GM18873 (cell line): ENCODE measurements at regions not wholly inside any gene's neighbourhood (a gene's known extent, or its start where the extent isn't known, plus 50 kb on each side); places are given as distances from the start of the nearest gene placed in this dataset.
"Not testable (repeated sequence)": the region's sequence is repeated elsewhere in the genome, so short reads cannot be mapped to it uniquely, and the experiment has no call there.

Experiments
- ATAC-seq: cut with Tn5 transposase; IDR thresholded peaks from one replicate; pipeline ENCODE4 v1.9.1; 2021; ENCODE audit warnings: mild to moderate bottlenecking, moderate library complexity, moderate number of reproducible peaks; ENCODE audit not compliant: unreplicated experiment, low FRiP score

DNA sequence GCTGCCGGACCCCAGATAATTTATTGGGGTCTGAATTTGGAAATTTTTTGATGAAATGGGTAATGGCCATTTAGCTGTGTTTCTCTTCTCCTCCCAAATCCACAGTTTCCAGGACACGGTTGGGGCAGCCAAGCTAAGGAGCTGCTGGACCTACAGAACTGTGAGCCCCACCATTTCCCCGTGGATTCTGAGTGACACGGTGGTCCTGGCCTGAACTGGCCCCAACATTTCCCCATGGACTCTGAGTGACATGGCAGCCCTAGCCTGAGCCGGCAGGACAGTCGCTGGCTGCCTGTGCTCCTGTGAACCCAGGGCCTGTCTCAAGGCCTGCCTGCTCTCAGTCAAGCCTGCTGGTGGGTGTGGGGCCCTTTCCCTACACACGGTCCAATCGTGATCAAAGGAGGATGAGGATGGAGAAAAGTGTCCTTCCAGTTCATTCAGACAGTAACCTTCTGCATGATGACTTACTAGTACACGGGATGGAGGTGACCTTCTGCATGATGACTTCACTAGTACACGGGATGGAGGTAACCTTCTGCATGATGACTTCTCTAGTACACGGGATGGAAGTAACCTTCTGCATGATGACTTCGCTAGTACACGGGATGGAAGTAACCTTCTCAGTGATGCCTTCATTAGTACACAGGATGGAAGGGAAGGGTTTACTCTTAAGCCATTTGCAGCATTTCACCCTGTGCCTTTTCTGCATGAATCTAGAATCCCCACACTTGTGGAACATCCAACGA, 359.9 kb downstream of the GLRX3 start:
- ATAC-seq = no peak

DNA sequence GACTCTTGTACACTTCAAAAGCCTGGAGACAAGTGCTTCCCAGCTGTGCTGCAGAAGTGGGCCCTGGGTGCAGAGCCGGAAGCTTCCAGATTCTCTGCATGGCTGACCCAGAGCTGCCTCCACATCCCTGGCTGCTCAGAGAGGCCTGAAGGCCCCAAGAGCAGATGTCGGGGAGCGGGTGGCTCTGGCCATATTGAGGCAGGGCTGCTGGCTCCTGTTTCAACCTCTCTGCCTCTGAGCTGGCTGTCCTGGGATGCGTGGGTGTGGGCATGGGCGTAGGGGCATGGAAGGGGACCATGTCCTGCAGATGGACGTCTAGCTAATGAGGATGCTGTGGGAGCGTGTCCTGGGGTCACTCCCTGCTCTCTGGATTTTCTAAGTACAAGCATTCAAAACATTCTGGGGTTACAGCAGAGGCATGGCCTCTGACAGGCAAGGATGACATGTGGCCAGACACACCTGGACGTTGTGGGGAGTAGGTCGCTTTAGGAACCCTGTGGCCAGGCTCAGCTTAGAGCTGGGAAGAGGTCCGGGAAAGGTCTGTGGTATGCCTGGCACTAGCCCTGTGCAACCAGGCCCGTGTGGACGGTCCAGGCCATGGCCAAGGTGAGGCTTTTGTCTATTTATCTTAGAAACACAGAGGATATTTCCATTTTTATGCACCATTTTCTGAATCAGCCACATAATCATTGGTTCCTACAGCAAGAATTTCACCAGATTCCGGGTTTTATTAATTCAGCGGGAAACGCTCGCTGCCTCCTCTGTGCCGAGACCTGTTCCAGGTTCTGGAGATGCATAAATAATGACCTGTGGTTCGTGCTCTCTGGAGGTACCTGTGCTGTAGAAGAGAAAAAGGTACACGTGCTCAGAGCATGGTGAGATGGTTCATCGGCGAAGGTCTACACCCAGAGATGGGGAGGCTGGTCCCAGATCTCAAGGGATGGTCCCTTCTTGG, 361.1 kb downstream of the GLRX3 start:
- no peak for ATAC-seq

DNA sequence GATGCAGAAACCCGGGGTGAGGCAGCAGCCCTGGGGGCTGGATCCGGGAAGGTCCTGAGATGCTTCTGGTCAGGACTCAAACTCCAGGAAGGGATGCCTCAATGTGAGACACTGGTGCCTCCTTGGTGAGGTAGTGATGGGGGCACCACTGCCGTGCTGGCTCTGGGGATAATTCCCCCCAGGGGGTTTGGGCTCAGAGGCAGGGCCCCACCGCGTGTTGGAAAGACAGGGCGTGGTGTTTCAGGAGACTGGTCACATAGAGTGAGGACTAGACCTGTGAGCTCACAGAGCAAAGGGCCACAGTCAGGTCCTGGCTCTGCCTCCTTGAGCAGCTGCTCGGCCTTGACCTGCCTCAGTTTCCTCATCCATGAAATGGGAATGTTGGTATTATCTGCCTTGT, 361.9 kb downstream of the GLRX3 start:
- ATAC-seq = no peak

DNA sequence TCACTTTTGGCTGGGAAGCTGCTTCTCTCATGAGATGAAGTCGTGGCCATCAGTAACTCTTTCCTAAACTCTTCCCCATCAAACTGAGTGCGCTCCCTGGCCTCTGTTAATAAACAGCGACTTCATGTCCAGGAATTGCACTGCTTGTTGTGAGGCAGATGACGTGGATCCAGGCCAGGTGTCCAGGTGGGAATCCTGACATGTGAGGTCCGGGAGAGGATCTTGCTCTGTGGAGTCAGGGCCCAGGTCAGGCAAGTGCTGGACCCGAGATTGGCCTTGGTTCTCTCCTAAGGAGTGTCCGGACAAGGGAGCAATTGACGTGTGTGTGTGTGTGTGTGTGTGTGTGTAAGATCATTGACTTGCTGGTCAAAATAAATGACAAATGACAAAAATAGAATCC, 362.7 kb downstream of the GLRX3 start:
- no peak for ATAC-seq

DNA sequence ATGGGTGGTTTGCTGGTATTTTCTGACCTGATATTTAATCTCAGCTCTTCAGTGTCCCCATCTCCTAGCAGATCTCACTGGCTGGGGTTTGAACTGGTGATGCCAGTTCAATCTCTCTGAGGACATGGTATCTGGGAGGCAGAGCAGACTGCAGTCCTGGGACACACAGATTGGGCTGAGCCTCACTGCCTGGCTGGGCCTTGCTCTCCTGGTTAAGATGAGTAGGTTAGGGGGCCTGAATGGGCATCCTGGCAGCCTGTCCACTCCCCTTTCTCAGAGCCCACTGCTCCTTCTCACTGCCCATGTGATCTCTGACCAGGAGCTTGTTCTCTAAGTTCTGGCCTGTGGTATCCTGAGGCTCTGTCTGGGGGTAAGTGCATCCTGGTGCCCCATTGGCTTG, 363.4 kb downstream of the GLRX3 start:
- ATAC-seq = no peak

DNA sequence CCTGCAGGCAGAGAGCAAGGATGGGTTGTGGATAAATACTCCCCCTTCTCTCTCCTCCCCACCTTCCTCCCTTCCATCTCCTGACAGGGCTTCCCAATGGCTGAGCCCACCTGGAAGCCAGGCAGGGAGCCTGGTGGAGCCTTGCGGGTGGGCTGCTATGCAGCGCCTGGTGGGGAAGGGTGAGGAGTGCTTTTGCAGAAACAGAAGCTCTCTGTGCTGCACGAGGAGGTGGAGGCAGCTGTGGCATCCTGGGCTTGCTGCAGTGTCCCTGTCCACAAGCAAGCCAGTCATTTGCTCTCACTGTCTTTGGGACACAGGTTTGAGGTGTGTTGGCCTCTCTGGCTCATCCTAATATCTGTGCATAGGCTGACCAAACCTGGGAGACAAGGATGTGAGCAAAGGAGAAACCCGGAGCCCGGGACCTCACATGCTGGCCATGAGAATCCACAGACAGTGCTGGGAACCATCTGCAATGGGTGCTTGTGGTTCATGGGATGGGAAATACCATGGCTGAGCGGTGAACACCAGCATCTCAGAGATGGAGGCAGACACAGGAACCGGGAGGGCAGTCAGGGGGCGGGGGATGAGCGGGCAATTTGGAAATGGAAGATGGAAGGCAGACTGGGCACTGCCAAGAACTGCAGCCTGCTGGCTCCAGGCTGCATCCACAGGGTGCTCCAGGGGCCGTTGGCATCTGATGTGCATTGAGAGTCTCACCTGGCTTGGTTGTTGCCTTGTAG, 364.2 kb downstream of the GLRX3 start:
- no peak for ATAC-seq

DNA sequence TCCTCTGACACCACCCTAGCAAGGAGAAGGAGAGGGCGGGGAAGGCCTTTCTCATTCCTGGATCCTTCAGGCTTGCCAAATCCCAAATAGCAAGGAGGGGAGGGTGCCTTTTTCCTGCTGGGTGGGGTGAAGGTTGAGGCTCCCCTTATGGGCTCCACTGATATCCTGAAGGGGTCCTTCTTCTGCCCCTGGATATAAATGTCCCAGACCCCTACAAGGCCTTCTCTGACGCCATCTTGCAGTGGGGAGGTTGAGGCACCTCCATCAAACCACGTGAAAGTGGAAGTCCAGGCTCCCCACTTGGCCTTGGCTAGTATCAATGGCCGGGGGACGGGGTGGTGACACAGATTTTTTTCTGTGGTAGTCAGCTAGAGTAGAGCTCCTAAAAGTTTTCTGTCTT, 371.3 kb downstream of the GLRX3 start:
- no peak for ATAC-seq

DNA sequence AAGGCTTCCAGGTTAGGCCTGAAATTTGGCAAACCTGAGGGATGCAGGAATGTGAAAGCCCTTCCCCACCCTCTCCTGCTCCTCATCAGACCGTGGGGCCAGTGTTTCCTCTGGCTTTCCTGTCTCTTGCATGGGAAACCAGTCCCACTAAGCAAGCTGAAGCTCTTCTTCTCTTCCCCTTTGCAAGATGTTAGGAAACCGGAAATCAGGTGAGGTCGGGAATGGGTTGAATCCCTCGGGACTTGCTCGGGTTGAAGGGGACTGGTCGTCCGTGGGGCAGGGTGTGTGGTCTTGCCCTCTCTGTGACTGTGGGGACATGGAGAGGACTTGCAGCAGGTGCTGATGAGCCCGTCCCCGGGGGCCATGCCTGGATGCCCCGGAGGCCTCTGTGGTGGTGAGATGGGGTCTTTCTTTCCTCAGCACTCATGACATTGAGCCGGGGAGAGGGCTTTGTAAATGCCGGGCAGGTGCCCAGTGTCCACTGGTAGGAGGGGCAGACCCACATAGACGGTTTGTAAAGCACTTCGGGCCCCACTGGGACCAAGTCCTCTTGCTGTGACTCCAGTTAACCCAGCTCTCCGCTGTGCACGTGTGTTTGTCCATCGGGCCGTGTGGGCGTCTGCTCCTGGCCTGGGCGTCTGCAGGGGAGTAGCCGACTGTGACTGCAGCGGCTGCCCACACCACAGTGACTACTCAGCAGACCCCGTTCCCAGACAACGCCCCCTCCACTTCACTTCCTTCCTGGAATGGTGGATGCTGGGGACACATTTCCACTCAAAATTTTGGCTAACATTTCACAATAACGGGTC, 373.9 kb downstream of the GLRX3 start:
- no peak for ATAC-seq

DNA sequence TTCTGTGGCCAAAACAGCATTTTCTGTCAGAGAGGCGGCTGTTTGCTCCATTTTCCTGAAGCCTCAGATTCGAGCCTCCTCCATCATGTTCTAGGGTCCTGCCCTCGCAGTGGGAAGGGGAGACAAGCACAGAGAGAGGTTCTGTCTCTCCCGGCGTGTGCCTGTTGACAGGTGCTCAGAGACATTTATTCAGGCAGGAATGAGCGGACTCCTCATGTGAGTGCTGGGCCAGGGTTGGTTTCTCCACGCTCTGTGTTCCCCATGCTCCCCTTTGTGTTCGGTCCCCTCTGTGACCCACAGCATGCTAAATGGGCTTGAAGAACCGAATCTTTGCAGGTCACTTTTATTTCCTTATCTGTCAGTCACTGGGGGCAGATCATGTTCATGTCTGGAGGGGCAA, 374.6 kb downstream of the GLRX3 start:
- no peak for ATAC-seq

DNA sequence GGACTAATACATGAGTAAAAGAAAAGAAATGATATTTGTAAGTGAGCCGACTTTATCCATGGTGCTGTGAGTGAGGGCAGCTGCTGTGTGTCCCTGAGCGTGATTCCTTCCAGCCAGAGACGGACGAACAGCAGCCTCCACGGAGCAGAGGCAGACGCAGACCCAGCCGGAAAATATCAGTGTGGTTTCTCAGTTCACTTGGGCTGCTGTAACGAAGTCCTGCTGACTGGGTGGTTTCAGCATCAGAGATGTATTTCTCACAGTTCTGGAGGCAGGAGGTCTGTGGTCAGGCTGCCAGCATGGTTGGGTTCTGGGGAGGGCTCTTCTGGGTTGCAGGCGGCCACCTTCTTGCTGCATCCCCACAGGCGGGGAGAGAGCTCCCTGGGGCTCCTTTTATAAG, 375.6 kb downstream of the GLRX3 start:
- ATAC-seq = no peak

DNA sequence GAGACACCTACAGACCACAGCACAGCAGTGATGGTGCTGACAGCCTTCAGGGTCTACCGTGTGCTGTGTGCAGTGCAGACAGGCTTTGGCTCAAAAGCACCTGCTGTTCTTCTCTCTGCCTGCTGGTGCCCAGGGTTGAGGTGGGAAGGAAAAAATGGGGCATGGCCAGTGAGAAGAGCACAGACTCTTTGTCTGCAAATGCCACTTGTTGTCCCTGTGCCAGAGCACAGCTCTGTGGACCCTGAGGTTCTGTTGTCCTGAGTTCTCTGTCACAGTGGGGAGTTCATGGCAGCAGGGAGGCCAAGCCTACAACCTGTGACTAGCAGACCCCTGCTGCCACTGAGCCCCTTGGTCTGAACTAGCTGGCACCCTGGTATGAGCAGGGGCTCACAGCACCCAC, 376.7 kb downstream of the GLRX3 start:
- ATAC-seq = no peak

DNA sequence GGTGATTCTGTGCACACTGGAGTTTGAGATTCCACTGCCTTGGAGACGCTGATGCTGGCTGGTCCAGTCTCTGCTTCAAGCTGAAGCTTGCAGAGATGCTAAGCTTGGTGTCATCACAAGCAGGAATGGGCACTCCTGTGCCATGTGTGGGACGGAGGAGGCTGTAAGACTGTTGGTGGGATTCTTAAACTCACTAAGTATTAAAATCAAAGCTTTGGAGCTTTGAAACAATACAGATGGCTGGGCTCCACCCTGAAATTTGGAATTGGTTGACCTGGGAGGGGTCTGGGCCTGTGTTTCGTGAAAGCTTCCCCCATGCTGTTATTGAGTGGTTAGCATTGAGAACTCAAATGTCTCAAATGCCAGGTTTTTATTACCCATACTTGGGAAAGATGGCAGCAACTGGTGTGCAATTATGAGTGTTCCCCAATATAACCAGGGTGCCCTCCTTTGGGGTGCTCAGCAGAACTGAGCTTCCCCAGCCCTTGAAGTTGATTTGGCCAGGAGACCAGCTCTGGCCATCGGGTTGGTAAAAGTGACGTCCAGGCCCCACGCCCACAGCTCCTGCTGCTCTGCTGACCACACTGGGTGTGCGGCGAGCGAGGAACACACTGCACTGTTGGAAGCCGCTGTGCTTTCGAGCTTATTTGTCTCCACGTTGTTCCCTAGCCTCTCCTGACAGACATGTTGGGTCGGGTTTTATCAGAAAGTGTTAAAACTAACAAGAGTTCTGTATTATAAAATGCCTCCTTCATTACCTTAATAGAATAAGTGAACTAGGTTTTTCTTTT, 377.7 kb downstream of the GLRX3 start:
- ATAC-seq = no peak

DNA sequence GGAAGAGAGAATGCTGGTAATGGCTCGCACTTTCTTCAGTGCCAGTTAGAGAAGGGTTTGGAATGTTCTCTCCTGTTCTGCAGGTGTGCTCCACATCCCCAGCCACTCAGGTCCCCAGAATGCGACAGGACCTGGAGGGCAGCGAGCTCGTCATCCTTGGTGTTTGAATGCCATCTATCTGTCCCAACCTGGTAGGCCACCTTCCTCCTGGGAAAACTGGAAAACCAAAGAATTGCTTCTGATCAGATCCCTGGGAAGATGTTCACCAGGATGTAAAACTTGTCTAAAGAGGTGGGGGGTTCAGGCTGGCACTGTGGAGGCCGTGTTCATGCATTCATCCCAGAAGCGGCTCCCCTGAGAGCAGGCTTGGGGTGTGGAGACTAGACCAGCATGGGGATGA, 379.5 kb downstream of the GLRX3 start:
- no peak for ATAC-seq

DNA sequence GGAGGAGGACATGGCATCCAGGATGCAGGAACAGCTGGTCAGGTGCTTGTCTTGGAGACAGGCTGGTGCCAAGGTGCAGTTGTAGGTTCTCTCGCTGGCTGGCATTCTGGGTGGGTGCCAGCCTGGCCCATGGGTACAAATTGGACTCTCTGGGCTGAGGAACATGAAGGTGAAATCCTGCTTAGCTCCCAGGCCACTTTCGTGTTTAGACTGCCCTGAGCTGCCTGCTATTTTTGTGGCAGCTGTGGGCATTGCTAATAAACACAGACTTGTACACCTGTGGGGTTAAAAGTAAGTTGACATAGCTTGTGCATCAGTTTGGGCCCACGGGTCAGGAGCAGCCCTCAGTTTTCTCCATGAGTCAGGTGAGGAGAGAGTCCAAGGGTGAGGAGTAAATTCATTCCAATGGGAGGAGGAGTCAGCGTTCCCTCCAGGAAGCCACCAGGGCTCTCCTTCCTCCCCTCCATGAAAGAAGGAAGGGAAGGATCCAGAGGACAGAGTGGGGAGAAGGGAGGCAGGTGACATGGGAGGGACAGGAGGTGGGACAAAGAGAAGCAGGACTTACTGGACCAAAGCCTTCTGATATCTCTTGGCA, 380.0 kb downstream of the GLRX3 start:
- no peak for ATAC-seq

DNA sequence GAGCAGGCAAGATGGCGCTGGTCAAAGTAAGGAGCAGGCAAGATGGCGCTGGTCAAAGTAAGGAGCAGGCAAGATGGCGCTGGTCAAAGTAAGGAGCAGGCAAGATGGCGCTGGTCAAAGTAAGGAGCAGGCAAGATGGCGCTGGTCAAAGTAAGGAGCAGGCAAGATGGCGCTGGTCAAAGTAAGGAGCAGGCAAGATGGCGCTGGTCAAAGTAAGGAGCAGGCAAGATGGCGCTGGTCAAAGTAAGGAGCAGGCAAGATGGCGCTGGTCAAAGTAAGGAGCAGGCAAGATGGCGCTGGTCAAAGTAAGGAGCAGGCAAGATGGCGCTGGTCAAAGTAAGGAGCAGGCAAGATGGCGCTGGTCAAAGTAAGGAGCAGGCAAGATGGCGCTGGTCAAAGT, 382.7 kb downstream of the GLRX3 start:
- not testable (repeated sequence) for ATAC-seq

DNA sequence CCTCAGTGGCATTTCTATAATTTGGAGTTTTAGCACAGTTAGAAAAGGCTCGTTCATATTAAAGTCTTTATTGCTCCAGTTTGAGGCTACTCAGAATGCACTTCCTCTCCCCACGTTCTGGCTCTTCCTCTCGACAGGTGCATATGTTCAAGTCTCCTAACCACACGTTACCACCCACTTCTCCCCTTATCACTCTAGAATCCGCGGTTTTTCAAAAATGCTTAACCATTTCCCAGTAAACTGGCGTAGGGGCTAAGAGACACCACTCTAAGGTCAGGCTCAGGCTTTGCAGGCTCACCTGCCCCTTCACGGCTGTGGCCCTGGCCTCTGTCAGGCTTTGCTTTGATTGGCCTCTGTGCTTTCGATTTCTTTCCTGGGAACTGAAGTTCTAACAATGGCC, 383.6 kb downstream of the GLRX3 start:
- ATAC-seq = no peak

DNA sequence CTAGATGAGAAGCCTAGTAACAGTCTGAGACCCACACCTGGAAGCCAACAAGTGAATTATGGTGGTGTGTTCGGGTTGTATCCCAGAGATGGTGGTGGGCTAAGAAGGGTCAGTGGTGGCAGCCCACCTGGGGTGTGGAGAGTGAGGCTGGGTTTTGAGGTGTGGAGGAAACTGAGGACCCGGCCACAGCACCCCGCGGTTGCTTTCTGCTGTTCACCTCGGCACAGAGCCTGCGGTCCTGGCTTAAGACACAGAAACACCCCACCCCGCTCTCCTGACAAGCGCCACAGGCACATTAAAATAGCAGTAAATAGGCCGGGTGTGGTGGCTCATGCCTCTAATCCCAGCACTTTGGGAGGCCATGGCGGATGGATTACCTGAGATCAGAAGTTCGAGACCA, 395.1 kb downstream of the GLRX3 start:
- no peak for ATAC-seq

DNA sequence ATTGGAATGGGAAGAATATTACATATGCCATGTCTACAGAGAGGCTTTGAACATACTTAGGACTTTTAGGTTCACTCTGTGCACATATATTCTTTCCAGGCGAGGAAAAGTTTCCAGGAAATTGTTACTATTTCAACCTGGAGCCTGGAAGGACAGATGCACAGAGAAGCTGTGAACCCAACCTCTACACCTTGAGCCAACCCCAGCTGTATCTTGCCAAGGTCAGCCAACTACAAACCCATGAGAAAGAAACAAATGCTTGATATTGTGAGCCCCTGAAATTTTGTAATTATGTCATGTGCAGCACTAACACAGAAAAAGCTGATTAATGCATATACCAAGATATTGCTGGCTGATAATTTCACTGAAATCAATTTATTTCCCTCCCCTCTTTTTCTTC, 404.9 kb downstream of the GLRX3 start:
- no peak for ATAC-seq

DNA sequence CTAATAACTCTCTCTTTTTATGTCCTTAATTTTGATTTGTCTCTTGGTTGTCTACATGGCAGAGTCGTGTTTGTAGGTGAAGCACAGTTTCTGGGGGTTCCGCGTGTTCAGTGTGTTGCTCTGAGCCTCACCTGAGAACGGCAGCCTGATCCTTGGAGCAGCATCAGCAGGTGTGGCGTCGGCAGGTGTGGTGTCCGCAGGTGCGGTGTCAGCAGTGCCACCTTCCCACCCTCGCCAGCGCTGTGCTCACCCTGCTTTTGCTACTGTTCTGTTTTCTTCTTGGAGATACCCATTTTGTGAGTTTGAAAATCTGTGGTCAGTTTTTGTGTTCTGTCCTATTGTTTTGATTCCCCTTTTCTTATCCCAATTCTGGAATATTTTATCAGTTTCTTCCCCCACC, 406.6 kb downstream of the GLRX3 start:
- no peak for ATAC-seq
